Midbrain (tissue), 1 donor: ENCODE measurements at regions not wholly inside any gene's neighbourhood (a gene's known extent, or its start where the extent isn't known, plus 50 kb on each side); places are given as distances from the start of the nearest gene placed in this dataset.

Experiments used
- DNase-seq: peaks from one replicate; lab custom pipeline; 2025; lab: John Stamatoyannopoulos, UW

DNA sequence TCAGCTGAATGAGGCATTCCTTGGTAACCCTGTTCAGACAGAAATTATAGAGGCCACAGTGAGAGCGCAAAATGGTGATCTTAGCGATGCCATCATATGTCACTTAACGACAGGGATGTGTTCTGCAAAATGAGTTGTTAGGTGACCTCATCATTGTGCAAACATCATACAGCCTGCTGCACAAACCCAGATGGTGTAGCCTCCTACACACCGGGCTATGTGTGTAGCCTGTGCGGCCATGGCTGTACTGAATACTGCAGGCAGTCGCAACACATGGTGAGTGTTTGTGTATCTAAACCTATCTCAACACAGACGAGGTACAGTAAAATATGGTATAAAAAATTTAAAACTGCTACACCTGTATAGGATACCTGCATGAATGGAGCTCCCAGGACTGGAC is 234.1 kb upstream of the PMEPA1 start:
- no peak for DNase-seq

DNA sequence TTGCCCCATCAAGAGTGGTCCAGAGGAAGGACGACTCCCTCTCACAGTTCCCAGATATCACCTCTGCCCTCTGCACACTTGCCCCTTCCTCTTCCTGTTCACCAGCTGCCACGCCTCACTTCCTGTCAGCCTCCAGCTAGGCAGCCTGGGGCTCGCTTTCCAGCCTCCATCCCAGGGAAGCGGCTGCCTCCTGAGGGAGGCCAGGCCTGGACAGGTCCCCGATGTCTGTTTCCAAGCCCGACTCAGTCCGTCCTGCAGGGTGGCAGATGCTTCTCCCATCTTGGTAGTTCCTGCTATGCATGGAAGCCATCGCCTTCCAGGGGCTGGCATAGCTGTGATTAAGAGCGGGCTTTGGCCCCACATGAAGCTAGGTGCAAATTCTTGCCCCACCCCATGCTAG is 233.5 kb upstream of the PMEPA1 start:
- DNase-seq, result no peak

DNA sequence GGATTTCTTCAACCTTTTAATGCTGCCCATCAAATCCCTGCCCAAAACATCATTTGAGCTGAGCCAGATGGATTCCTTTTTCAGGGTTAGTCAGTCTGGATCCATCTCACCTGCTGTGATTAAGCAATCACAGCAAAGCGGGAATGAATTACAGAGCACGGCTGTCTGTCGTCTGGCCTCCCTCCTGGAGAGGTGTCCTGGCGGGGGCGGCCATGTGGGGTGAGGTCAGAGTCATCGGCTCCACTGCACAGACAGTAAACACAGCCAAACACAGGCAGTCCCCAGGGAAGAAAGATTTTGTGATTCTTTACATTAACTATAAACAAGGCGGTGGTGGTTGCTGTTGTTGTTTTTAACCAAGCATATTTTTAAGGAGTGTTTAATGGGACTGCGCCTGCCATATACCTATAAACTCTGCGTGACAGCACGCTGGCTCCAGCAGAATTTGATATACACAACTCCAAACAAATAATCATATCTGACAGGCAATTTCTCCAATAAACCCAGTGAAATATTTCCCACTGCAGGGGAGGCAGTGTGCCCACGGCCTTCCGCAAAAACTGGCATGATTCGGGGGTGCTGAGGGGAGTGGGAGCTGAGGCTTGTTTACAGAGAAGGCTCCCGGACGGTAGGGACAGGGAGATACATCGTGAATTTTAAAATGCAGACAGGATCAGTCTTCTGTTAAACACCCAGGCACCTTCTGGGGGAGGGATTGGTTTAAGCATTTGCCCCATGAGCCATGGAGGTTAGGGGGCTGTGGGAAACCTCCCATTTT is 232.0 kb upstream of the PMEPA1 start:
- DNase-seq, result no peak

DNA sequence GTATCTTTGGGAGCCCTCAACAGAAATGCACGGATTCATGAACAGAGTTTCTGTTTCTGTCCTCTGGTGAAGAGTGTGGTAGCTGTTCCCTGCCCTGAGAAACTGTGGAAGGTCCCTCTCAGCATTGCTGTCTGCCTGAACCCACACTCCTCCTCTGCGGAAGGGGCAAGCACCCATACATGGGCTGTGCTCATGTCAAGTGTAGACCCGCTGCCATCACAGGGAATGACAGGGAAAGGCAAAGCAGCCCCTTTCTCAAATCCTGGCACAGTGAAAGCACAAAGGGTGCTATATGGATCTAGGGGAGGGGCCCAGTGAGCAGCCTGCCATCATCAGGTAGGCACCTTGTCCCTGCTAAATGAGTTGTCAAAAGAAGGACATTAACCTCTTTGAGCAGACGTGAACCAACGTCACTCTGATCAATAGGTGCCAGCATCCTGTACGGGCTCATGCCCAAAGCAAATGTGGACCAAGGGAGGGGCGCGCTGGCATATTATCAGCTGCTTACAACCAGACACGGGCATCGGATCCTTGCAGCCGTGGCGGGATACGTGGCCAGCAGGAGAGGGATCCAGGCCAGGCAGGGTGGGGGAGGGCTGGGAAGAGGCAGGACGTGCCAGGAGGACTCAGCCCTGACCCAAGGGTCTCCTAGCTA is 231.2 kb upstream of the PMEPA1 start:
- DNase-seq, result no peak

DNA sequence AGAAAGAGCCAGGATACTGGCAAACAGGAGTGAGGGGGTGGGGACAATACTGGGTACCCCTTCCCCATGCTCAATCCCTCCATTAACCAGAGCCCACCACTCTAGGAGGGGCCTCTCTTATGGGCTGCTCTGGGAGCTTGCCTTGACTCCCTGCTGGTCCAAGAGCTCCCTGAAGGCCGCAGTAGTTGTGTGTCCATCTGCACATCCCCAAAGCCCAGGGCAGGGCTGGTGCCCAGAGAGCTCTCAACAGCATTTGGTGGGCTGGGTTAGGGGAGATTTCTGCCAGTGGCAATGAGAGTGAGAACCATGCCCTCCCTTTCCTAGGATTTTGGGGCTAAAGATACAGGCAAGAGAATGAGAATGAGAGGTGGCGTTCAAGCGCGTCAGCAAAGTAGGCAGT is 230.6 kb upstream of the PMEPA1 start:
- no peak for DNase-seq

DNA sequence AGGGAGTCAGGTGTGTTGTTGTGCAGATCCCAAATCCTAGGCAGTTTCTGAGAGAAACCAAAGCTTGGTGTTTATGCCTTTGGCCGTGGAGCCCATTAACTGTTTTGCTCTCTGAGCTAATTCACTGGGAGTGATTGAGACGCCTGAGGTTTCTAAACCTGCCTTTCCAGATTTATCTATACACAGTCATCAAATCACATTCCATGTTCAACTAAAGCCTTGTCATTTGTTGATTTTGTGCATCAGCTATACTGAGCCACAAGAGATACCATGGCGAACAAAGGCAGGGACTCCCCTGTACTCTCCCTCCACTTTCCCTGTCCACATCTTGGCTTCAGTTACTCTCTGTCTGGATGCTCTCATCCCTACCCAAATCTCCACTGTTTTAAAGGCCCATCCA is 229.7 kb upstream of the PMEPA1 start:
- no peak for DNase-seq

DNA sequence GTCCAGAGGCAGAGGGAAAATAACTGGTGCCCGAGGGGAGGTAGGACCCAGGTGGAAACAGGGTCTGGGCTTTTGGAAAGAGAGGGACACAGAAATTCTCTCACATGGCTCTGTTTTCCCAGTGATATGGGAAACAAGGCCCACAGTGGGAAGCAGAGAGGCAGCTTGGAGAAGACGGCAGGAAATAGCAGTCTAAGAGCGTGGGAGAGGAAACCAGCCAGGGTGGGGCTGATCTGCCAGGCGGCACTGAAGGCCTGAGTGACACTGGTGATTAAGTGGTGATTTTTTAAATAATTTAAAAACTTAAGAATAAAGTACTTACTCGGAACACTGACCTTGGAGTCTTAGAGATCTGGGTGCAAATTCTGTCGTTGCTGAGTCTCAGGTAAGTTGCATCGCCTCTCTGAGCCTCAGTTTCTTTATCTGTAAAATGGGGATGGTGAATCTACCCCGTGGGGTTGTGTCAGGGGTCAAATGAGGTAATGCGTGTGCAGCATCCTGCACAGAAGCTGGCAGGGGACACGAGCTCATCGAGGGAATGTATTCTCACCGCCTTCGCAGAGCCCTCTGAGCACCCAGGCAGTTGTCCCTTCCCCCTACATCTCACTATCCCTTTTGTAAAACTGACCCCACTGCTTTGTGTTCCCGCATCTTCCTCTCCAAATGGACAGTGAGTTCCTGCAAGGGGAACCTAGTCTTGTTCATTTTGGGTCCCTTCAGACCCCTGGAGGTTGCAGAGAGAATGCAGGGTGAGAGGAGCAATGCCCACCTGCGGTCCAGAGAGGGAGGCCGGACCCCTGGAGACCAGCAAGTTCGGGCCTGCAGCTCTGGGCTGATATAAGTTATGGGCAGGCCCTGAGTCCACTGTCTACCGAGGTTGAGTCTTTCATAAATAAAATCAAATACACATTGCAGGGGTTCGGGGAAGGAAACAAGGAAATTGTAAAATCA is 228.6 kb upstream of the PMEPA1 start:
- no peak for DNase-seq

DNA sequence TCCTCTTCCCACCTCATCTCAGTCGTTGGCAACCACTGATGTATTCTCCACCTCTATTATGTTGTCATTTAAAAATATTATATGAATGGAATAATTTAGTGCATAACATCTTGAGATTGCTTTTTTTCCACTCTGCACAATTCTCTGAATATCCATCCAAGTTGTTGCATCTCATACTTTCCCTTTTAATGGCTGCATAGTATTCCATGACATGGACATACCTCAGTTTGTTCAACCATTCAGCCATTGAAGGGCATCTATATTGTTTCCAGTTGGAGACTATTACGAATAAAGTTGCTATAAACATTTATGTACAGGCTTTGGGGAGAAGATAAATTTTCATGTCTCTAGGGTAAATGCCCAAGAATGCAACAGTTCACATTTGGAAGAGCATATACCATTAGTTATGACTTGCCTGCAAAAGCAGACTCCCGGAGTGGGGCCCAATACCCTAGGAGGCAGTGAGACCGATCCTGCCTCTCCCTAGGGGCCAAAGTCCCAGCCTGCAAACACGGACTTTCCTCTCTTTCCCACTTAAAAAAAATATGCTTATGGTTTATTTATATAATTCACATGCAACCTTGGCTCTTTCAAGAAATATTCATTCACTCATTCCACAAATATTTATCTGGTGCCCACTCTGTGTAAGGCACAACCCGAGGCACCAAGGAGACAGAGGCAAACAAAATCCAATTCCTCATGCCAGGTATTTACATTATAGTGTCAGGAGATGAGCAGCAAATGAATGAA is 227.0 kb upstream of the PMEPA1 start:
- no peak for DNase-seq

DNA sequence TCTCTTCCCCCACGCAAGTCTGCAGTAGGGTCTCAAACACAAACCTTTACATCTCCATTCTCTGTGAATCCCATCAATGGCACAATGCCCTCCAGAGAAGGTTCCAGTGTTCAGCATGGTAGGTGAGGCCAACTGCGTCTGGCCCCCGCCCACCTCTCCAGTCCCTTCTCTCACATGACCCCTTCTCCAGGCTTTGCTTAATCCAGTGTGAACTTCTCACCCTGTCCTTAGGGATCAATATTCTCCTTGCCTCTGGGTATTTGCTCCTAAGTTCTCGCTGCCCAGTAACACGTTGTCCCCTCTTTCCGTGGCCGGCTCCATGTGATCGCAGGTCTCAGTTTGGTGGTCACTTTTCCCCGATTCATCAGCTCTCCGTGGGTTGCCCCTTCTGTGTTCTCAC is 225.1 kb upstream of the PMEPA1 start:
- no peak for DNase-seq

DNA sequence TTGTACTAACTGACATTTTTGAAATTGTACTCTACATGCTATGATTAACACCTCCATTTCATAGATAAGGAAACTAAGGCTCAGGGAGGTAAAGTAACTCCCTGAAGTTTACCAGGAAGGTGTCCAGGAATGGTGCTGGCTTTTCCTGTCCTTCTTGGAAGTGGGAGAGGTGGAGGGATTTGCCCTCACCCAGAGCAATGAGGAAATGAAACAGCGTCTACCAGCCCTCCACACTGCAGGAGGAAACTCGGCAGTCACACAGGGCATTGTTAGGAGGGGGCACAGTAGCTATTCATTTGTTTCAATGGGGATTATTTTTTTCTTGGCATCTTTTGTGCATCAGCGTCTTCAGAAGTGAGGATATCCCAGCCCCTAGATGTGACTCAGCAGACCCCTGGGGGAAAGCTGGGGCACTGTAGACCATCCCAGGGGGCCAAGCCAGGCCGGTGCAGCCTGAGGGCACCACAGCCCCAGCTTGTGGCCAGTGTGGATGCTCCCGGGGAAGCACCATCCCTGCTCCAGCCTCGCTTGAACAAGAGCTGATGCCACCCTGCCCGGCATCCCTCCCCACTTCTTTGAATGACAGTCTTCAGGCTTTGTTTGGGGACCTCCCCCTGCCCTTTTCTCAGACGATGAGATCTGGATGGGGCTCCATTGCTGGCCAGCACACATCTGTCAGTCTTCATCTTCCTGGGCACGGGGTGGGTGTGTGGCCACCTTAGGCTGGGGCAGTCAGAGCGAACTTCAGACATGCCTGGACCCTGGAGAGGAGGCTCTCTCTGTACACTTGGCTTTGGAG is 224.4 kb upstream of the PMEPA1 start:
- no peak for DNase-seq

DNA sequence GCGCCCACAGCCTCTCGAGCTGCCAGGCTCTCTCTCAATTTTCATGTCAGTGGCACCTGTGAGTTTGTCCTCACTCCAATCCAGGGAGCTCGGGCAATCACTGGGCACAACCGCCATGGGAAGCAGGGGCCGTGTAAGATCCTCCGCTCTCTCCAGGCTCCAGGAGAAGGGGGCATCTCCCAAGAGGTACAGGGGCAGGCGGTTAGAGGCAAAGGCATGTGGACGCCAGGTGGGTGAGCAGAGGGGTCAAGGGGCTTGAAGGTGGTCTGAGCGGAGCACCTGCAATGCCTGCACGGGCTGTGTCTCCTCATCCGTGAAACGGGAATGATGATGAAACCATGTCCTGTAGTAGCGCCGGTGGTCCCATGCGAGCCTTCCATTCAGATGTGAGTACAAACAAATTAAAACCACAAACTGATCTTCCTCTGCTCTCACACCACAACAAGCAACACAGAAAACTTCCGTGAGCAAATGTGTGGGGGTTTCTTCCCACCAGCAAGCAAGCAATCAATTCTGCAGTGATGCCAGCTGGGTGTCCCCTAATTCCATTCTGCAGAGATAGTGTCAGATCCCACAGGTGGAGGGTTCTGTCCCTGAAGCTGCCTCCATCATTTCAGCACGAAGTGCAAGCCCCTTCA is 222.5 kb upstream of the PMEPA1 start:
- DNase-seq, result no peak

DNA sequence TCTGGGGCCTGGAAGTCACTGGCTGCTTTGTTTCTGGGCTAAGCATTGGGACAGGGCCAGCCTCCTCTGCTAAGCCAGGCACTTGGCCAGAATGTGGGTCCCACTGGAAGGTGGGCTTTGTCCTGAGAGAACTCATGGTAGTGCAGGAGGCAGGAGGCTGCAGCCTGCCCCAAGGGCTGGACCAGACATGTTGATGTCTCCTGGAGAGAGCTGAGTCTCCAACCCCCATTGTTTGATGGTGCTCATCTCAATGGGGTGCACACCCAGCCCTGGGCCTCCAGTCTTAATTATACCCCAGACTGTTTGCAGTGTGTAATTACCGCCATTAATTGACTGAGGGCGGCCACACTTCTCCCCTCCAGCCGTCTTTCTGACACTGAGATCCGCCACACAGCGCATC is 220.5 kb upstream of the PMEPA1 start:
- DNase-seq, result no peak

DNA sequence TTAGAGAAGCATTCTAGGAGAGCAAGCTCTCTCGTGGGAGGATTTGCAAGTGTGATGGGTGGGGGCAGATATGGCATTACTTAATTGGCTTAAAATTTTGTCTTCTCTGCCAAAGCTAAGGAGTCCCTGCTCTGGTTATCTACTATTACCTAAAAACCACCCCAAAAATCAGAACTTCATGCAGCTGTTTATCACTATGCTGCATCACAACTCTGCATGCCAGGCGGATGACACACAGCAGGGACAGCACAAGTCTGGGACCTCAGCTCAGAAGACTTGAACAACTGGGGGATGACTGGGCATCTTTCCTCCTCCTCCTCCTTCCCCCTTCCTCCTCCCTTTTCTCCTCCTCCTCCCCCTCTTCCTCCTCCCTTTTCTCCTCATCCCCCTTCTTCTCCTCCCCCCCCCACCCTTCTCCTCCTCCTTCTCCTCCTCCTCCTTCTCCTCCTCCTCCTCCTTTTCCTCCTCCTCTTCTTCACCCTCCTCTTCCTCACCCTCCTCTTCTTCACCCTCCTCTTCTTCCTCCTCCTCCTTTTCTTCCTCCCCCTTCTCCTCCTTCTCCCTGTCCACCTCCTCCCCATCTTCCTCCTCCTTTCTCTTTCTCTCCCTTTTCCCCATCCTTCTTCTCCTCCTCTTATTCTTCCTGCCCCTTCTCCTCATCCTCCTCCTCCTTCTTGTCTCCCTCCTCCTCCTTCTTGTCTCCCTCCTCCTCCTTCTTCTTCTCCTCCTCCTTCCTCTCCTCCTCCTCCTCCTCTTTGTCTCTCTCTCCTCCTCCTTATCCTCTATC is 218.6 kb upstream of the PMEPA1 start:
- DNase-seq, result no peak

DNA sequence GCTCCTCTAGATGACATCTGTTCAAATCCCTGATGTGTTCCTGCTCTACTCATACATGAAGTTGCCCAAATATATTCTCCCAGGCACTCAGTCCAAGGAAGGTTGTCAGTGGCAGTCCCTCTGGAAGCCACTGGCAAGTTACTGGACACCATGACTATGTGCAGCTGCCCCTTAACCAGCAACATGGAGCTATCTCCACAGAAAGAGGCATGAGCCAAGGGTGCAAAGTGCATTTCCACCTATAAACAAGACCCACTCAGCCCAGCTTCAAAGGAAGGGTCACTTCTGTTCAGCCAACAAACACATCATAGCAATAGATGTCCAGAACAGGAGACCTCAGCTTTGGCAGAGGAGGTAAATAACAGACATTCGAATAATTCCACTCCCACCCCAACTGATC is 217.6 kb upstream of the PMEPA1 start:
- no peak for DNase-seq

DNA sequence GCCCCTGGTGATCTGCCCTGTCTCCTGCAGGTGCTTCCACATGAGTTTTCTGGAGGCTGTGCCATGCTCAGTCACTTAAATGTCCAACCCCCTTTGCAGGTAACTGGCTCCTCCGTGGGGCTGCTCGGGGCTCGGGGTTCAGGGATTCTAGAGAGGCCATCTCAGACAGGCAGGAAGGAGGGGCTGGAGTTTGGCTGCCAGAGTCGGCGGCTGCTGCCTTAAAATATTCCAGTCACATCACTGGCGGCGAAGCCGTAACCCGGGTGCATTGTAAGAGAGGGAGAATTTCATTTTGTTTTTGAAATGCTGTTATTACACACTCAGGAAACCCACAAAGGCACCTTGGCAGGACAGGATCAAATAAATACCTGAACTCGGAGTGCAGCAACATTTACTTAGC is 212.9 kb upstream of the PMEPA1 start:
- DNase-seq, result peak; percentile 32

DNA sequence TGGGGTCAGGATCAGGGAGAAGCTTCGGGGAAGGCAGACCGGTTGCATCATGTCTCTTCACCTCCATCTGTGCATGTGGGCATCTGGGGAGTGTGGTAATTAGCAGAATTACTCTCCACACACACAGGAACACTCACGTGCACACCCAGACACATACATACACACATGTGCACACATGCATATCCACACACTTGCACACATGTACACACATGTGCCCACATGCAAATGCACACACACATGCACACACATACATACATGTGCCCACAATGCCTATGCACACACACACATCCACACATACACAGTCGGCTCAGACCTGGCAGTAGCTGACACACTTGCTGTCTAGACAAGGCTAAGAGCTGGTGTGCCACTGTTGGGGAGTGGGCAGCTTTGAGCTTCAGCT is 212.3 kb upstream of the PMEPA1 start:
- no peak for DNase-seq

DNA sequence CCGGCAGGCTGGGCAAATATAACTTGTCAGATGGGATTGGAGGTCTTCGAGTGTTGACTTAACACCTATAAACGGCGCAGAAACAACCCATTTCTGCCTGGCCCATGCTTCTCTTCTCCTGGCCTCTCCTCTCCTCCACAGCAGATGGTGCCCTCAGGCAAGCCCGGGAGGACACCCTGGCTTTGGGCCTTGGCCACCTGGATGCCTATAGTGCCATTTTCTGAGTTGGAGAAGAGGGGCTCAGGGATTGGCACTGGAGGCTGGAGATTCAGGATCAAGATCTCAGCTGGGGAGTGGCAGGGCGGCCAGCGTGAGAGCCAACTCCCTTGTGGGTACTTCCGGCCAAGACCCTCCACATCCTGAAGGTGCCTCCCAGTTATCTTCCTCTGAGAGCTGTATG is 211.9 kb upstream of the PMEPA1 start:
- no peak for DNase-seq

DNA sequence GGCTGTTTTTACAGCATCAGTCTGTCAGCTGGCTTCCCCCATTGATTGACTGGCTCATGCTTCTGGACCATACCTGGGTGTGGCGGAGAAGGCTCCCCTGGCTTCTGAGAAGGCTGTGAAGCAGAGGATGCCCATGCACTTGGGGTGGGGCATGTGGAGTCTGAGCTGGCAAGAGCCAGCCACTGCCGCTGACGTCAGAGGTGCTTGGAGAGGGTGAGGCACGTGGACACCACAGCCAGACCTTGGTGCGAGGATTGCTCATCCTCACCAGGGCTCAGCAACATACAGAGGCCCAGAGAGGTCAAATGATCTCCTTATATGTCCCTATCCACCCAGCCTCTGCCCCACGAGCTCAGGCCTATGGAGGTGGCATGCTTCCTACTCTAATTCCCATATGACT is 211.2 kb upstream of the PMEPA1 start:
- DNase-seq, result no peak

DNA sequence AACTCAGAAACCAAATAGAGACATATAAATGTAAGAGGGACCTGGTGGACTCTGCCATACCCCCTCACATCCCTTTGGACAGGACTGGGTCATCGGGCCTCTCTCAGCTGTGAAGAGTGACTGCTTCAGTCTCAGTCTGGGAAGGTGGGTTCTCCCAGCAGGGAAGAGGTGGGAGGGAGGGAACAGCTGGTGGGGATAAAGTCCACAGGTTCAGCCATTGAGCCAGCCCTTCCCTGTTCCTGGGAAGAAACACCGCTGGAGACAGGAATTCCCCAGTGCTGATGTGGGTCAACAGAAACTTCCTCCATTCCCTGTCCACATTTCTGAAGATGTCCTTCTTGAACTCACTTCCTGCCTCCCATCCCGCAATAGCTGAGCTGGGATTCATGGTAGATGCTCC is 209.2 kb upstream of the PMEPA1 start:
- DNase-seq, result no peak

DNA sequence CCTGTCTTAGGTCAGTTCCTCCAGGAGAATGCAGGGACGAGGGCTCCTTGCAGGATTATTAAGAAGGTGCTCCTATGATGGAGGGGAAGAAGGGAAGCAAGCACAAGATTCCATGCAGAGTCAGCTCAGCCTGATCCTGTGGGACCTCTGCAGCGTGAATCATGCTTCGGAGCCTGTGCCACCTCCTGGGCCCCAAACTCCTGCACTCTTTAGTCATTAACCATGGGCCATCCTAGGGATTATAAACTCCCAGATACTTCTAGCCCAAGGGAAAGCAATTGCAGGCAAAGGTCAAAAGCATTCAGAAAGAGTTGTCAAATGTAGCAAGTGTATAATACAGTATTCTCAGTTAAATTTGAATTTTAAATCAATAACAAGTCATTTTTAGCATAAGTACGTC is 208.7 kb upstream of the PMEPA1 start:
- no peak for DNase-seq
